ENCODE measurements at regions not wholly inside any gene's neighbourhood (a gene's known extent, or its start where the extent isn't known, plus 50 kb on each side); places are given as distances from the start of the nearest gene placed in this dataset.
"Not testable (repeated sequence)": the region's sequence is repeated elsewhere in the genome, so short reads cannot be mapped to it uniquely, and the experiment has no call there.

DNA sequence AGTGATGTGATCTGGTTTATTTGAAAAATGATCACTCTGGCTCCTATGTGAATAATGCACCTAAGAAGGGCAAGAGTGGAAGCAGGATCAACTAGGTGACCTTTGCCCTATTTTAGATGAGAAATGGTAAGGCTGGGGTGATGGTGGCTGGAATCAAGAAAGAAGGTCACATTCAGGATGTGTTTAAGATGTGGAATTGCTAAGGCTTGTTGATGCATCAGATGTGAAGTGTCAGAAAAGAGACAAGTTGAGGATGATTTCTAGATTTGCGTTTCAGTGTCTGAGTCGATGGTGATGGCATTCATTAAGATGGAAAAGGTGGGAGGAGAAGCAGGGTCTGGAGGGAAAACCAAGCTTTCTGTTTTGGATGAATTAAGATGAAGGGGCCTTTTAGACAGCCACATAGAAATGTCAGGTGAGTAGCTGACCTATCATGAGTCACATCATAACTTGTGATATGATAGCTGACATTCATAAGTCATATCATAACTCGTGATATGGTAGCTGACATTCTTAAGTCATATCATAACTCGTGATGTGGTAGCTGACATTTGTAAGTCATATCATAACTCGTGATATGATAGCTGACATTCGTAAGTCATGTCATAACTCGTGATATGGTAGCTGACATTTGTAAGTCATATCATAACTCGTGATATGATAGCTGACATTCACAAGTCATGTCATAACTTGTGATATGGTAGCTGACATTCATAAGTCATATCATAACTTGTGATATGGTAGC lies 101.2 kb upstream of the SEC11C start:
- H3K36me3 ChIP-seq = no peaks in the 10 kb centered on the region
- H3K27ac ChIP-seq = no peak overlapping the region
- no peak for DNase-seq
- no peaks in the 10 kb centered on the region for H3K27me3 ChIP-seq
- no peaks in the 10 kb centered on the region for H3K4me1 ChIP-seq
- intact Hi-C loops (cut with DNase I) = no loop called here
- H3K9me3 ChIP-seq = no peaks in the 10 kb centered on the region
- H3K9ac ChIP-seq (ENCODE audit: low read depth in 2 of 2, low read length in 2 of 2) = no peak overlapping the region
- H3K4me3 ChIP-seq = no peak overlapping the region
- TF ChIP-seq, protein P1, sequence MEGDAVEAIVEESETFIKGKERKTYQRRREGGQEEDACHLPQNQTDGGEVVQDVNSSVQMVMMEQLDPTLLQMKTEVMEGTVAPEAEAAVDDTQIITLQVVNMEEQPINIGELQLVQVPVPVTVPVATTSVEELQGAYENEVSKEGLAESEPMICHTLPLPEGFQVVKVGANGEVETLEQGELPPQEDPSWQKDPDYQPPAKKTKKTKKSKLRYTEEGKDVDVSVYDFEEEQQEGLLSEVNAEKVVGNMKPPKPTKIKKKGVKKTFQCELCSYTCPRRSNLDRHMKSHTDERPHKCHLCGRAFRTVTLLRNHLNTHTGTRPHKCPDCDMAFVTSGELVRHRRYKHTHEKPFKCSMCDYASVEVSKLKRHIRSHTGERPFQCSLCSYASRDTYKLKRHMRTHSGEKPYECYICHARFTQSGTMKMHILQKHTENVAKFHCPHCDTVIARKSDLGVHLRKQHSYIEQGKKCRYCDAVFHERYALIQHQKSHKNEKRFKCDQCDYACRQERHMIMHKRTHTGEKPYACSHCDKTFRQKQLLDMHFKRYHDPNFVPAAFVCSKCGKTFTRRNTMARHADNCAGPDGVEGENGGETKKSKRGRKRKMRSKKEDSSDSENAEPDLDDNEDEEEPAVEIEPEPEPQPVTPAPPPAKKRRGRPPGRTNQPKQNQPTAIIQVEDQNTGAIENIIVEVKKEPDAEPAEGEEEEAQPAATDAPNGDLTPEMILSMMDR (IDR thresholded peaks at IDR 0.05) = no peak

DNA sequence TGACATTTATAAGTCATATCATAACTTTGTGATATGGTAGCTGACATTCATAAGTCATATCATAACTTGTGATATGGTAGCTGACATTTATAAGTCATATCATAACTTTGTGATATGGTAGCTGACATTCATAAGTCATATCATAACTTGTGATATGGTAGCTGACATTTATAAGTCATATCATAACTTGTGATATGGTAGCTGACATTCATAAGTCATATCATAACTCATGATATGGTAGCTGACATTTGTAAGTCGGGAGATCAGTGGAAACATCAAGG lies 100.7 kb upstream of the SEC11C start:
- H3K9ac ChIP-seq (ENCODE audit: low read depth in 2 of 2, low read length in 2 of 2); DNase-seq; H3K27ac ChIP-seq; H3K9me3 ChIP-seq; H3K4me1 ChIP-seq; H3K36me3 ChIP-seq; H3K4me3 ChIP-seq; H3K27me3 ChIP-seq; intact Hi-C loops (cut with DNase I): not testable (repeated sequence)

DNA sequence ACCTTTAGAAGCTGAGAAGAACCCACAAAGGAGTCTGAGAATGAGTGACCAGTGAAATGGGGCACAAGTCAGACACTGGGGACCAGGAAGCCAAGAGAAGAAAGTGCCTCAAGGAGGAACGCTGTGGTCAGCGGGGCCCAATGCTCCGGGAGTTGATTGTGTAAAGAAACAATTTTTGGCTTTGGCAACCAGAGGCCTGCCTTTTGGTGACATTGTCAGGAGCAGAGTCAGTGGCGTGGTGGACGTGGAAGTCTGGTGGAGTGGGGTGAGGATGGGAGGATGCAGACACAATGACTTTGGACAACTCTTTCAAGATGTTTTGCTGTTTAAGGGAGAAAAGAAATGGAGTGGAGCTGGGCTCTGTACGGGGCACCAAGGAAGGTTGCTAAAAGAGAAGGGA lies 100.2 kb upstream of the SEC11C start:
- no peaks in the 10 kb centered on the region for H3K27me3 ChIP-seq
- no peak overlapping the region for H3K4me3 ChIP-seq
- no peak for DNase-seq
- no peak overlapping the region for H3K27ac ChIP-seq
- TF ChIP-seq, protein P1 (IDR thresholded peaks at IDR 0.05) = no peak
- intact Hi-C loops (cut with DNase I) = no loop called here
- H3K9ac ChIP-seq (ENCODE audit: low read depth in 2 of 2, low read length in 2 of 2) = no peak overlapping the region
- H3K9me3 ChIP-seq = no peaks in the 10 kb centered on the region
- no peaks in the 10 kb centered on the region for H3K36me3 ChIP-seq
- no peaks in the 10 kb centered on the region for H3K4me1 ChIP-seq

DNA sequence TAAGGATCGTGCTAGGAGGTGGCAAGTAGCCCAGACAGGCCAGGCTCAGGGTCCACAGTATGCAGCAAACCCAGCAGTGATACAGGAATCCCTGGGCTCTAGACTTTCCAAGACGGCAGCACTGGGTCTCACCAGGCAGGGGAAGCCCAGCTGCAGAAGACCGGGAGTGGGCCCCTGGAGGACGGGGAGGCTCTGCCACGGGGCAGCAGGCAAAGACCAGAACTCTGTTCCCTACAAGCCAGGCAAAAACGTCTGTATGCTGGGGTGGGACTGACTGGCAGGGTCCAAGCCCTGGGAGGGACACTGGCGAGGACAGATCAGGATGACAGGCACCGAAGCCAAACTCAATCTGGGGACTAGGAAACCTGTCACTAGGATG lies 98.9 kb upstream of the SEC11C start:
- Histone ChIP-seq H3K9ac (ENCODE audit: low read depth in 2 of 2, low read length in 2 of 2) (no peak overlapping the region), H3K36me3 (no peaks in the 10 kb centered on the region), H3K4me3 (no peak overlapping the region), H3K9me3 (no peaks in the 10 kb centered on the region), H3K27ac (no peak overlapping the region), H3K27me3 (no peaks in the 10 kb centered on the region), H3K4me1 (no peaks in the 10 kb centered on the region)
- TF ChIP-seq, protein P1 (IDR thresholded peaks at IDR 0.05) = no peak
- intact Hi-C loops (cut with DNase I) = no loop called here
- DNase-seq = no peak

DNA sequence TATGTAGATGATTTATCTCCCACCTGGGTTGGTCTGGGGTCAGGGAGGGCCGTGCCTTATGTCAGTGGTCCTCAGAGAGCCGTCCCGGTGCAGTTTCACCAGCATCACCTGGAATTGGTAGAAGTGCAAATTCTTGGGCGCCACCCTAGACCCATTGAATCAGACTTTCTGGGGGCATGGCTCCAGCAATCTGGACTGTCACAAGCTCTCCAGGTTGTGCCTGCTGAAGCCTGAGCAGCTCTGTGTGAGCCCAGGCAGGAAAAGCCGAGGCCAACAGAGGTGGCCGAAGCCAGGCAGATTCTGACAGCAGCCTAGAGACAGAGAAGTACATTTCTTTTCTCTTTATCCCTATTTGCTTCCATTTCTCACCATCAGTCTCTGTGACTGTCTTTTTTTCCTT lies 98.4 kb upstream of the SEC11C start:
- no peaks in the 10 kb centered on the region for H3K9me3 ChIP-seq
- no peak overlapping the region for H3K9ac ChIP-seq (ENCODE audit: low read depth in 2 of 2, low read length in 2 of 2)
- H3K36me3 ChIP-seq = no peaks in the 10 kb centered on the region
- no peak overlapping the region for H3K27ac ChIP-seq
- intact Hi-C loops (cut with DNase I) = no loop called here
- H3K4me1 ChIP-seq = no peaks in the 10 kb centered on the region
- TF ChIP-seq, protein P1 (IDR thresholded peaks at IDR 0.05) = no peak
- H3K4me3 ChIP-seq = no peak overlapping the region
- DNase-seq = no peak
- H3K27me3 ChIP-seq = no peaks in the 10 kb centered on the region

DNA sequence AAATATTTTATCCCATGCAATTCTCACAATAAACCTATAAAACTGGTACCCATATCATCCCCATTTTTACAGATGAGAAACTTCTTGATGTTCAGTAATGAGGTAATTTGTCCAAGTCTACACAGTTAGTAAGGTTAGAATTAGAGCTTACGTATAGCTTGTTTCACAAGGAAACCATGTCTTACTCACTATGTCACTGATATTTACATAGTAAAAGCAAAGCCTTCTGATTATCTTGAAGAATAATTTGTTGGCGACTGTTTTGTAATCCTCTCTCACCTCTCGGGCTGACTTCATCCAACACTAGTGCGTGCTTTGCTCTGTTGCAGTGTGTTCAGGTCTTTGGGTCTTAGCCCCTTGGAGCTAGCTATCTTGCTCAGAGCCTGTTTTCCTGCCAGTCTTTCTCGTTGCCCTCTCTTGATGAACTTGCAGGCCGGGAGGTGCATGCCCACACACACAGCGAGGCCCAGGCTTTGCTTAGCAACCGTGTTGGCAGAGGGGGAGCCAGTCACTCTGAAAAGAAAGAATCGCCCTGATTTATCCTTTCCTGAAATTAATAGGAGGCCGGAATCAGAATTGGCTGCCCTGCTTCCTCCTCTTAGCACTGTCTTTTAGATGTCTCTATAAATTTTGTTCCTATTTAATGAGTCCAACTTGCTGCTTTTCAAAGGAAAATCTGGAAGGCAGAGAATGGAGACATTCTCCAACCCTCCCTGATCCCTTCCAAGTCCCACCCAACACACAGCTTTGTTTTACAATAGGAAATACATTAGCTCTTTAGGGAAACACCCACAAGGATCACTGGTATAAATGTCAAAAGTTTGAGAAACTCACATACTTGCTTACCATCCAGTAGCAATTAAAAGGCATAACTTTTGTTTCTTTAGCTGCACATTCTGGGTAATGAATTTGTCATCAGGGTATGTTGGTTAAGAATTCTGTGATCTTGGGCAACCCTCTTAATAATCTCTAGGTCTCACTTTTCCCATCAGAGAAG lies 97.6 kb upstream of the SEC11C start:
- no peaks in the 10 kb centered on the region for H3K36me3 ChIP-seq
- TF ChIP-seq, protein P1 (IDR thresholded peaks at IDR 0.05) = no peak
- no peaks in the 10 kb centered on the region for H3K9me3 ChIP-seq
- no peak for DNase-seq
- intact Hi-C loops (cut with DNase I) = no loop called here
- H3K27ac ChIP-seq = no peak overlapping the region
- no peak overlapping the region for H3K4me3 ChIP-seq
- no peaks in the 10 kb centered on the region for H3K27me3 ChIP-seq
- no peaks in the 10 kb centered on the region for H3K4me1 ChIP-seq
- no peak overlapping the region for H3K9ac ChIP-seq (ENCODE audit: low read depth in 2 of 2, low read length in 2 of 2)

Measured in colonic mucosa (tissue), 4 donors.